Vagina (tissue), 2 donors: ENCODE measurements at regions not wholly inside any gene's neighbourhood (a gene's known extent, or its start where the extent isn't known, plus 50 kb on each side); places are given as distances from the start of the nearest gene placed in this dataset.

Source experiments
- CTCF ChIP-seq, 3 experiments: fragments of 450-650 bp in 2 of 3; fragments of 200-600 bp in 1 of 3; sonication (generic) in 1 of 3; IDR thresholded peaks; one replicate each; pipeline ENCODE4 v1.5.1; 2017 to 2019; ENCODE audit warnings: antibody characterized with exemption in 3 of 3, mild to moderate bottlenecking in 2 of 3, moderate library complexity in 2 of 3
- POLR2A ChIP-seq, 2 donors: fragments of 450-650 bp; IDR thresholded peaks; one replicate each; pipeline ENCODE4 v1.6.1; 2017; ENCODE audit warnings: antibody characterized with exemption in 2 of 2, mild to moderate bottlenecking in 2 of 2, moderate library complexity in 2 of 2

GRCh38 chr2:239598011-239598731 lies 197.4 kb upstream of the HDAC4 start:
- TF ChIP-seq CTCF (IDR thresholded peaks at IDR 0.05), result no peak
- no peak for TF ChIP-seq POLR2A (IDR thresholded peaks at IDR 0.05)
